Activated T-helper 17 cell treated with anti-CD3 and anti-CD28 coated beads, Interleukin-2, amount 50 U/mL, for 72 hours (primary cell): ENCODE measurements at regions not wholly inside any gene's neighbourhood (a gene's known extent, or its start where the extent isn't known, plus 50 kb on each side); places are given as distances from the start of the nearest gene placed in this dataset.
A peak's percentile ranks its signal among the peaks of the same experiment; 100 is the strongest.

Source experiments
- ATAC-seq: fragments of 150-1000 bp; cut with Tn5 transposase; replicated peaks from 2 replicates; pipeline ENCODE4 v1.10.0; 2021; ENCODE audit warnings: mild to moderate bottlenecking, moderate library complexity
- H3K27ac Mint-ChIP-seq: one replicate; pipeline ENCODE4 v1.8.0; 2022; ENCODE audit warnings: mixed read lengths
- H3K27me3 Mint-ChIP-seq: one replicate; pipeline ENCODE4 v1.8.0; 2022; ENCODE audit warnings: mixed read lengths
- H3K36me3 Mint-ChIP-seq: one replicate; pipeline ENCODE4 v1.8.0; 2022; ENCODE audit warnings: low read depth, mild to moderate bottlenecking, mixed read lengths
- H3K4me1 Mint-ChIP-seq: one replicate; pipeline ENCODE4 v1.8.0; 2022; ENCODE audit warnings: mixed read lengths
- H3K4me3 Mint-ChIP-seq: one replicate; pipeline ENCODE4 v1.8.0; 2022; ENCODE audit warnings: mild to moderate bottlenecking, mixed read lengths
- H3K9me3 Mint-ChIP-seq: one replicate; pipeline ENCODE4 v1.8.0; 2022; ENCODE audit warnings: mixed read lengths

- ATAC-seq = no peak
- Mint-ChIP-seq H3K4me1 (no peaks in the 10 kb centered on the region), H3K9me3 (peaks cover 3% of the 10 kb centered on the region), H3K27ac (no peak overlapping the region), H3K36me3 (no peaks in the 10 kb centered on the region), H3K27me3 (peaks cover 2% of the 10 kb centered on the region), H3K4me3 (no peak overlapping the region)
Observed at GRCh38 chr5:101159006-101159405, 255.9 kb upstream of the ST8SIA4 start.

- no peaks in the 10 kb centered on the region for H3K36me3 Mint-ChIP-seq
- H3K27ac Mint-ChIP-seq = no peak overlapping the region
- H3K4me1 Mint-ChIP-seq = no peaks in the 10 kb centered on the region
- peak; percentile 98 for ATAC-seq
- H3K4me3 Mint-ChIP-seq = no peak overlapping the region
- H3K9me3 Mint-ChIP-seq = peaks cover 3% of the 10 kb centered on the region
- H3K27me3 Mint-ChIP-seq = no peaks in the 10 kb centered on the region
Observed at GRCh38 chr5:101153526-101153925, 250.4 kb upstream of the ST8SIA4 start.

- H3K4me3 Mint-ChIP-seq = no peak overlapping the region
- no peak overlapping the region for H3K27ac Mint-ChIP-seq
- no peaks in the 10 kb centered on the region for H3K9me3 Mint-ChIP-seq
- no peaks in the 10 kb centered on the region for H3K27me3 Mint-ChIP-seq
- no peaks in the 10 kb centered on the region for H3K4me1 Mint-ChIP-seq
- no peaks in the 10 kb centered on the region for H3K36me3 Mint-ChIP-seq
- ATAC-seq = no peak
Observed at GRCh38 chr5:101143526-101143925, 240.4 kb upstream of the ST8SIA4 start.

- Mint-ChIP-seq H3K4me3 (no peak overlapping the region), H3K4me1 (no peaks in the 10 kb centered on the region), H3K27ac (no peak overlapping the region), H3K27me3 (no peaks in the 10 kb centered on the region), H3K9me3 (no peaks in the 10 kb centered on the region), H3K36me3 (no peaks in the 10 kb centered on the region)
- ATAC-seq = no peak
Observed at GRCh38 chr5:101142102-101142501, 239.0 kb upstream of the ST8SIA4 start.

- no peak for ATAC-seq
- H3K4me1 Mint-ChIP-seq = no peaks in the 10 kb centered on the region
- H3K4me3 Mint-ChIP-seq = no peak overlapping the region
- no peaks in the 10 kb centered on the region for H3K27me3 Mint-ChIP-seq
- H3K36me3 Mint-ChIP-seq = no peaks in the 10 kb centered on the region
- H3K27ac Mint-ChIP-seq = no peak overlapping the region
- H3K9me3 Mint-ChIP-seq = no peaks in the 10 kb centered on the region
Observed at GRCh38 chr5:101136454-101136853, 233.4 kb upstream of the ST8SIA4 start.

- Mint-ChIP-seq H3K9me3 (no peaks in the 10 kb centered on the region), H3K4me1 (no peaks in the 10 kb centered on the region), H3K27me3 (no peaks in the 10 kb centered on the region), H3K4me3 (no peak overlapping the region), H3K27ac (no peak overlapping the region), H3K36me3 (no peaks in the 10 kb centered on the region)
- ATAC-seq = no peak
Observed at GRCh38 chr5:101123363-101123762, 220.3 kb upstream of the ST8SIA4 start.

- Mint-ChIP-seq H3K4me3 (no peak overlapping the region), H3K27me3 (peaks cover 5% of the 10 kb centered on the region), H3K4me1 (no peaks in the 10 kb centered on the region), H3K36me3 (no peaks in the 10 kb centered on the region), H3K9me3 (no peaks in the 10 kb centered on the region), H3K27ac (no peak overlapping the region)
- ATAC-seq = no peak
Observed at GRCh38 chr5:101112645-101113044, 209.6 kb upstream of the ST8SIA4 start.

GRCh38 chr5:101103874-101104273 is 200.8 kb upstream of the ST8SIA4 start:
- no peak overlapping the region for H3K27ac Mint-ChIP-seq
- ATAC-seq = no peak
- no peak overlapping the region for H3K4me3 Mint-ChIP-seq
- H3K4me1 Mint-ChIP-seq = no peaks in the 10 kb centered on the region
- H3K36me3 Mint-ChIP-seq = no peaks in the 10 kb centered on the region
- no peaks in the 10 kb centered on the region for H3K9me3 Mint-ChIP-seq
- no peaks in the 10 kb centered on the region for H3K27me3 Mint-ChIP-seq

- Mint-ChIP-seq H3K4me1 (no peaks in the 10 kb centered on the region), H3K27me3 (no peaks in the 10 kb centered on the region), H3K27ac (no peak overlapping the region), H3K9me3 (no peaks in the 10 kb centered on the region), H3K36me3 (no peaks in the 10 kb centered on the region), H3K4me3 (no peak overlapping the region)
- ATAC-seq = no peak
Observed at GRCh38 chr5:101102506-101102905, 199.4 kb upstream of the ST8SIA4 start.

- Mint-ChIP-seq H3K27ac (no peak overlapping the region), H3K4me3 (no peak overlapping the region), H3K9me3 (no peaks in the 10 kb centered on the region), H3K36me3 (no peaks in the 10 kb centered on the region), H3K4me1 (no peaks in the 10 kb centered on the region), H3K27me3 (no peaks in the 10 kb centered on the region)
- ATAC-seq = no peak
Observed at GRCh38 chr5:101091902-101092301, 188.8 kb upstream of the ST8SIA4 start.

- H3K4me3 Mint-ChIP-seq = no peak overlapping the region
- H3K36me3 Mint-ChIP-seq = no peaks in the 10 kb centered on the region
- ATAC-seq = no peak
- H3K9me3 Mint-ChIP-seq = no peaks in the 10 kb centered on the region
- no peak overlapping the region for H3K27ac Mint-ChIP-seq
- no peaks in the 10 kb centered on the region for H3K27me3 Mint-ChIP-seq
- H3K4me1 Mint-ChIP-seq = no peaks in the 10 kb centered on the region
Observed at GRCh38 chr5:101084353-101084752, 181.3 kb upstream of the ST8SIA4 start.

GRCh38 chr5:101080462-101081240 is 177.6 kb upstream of the ST8SIA4 start:
- H3K27ac Mint-ChIP-seq = no peak overlapping the region
- H3K9me3 Mint-ChIP-seq = no peaks in the 10 kb centered on the region

GRCh38 chr5:101068298-101068697 is 165.2 kb upstream of the ST8SIA4 start:
- no peak overlapping the region for H3K27ac Mint-ChIP-seq
- no peak overlapping the region for H3K4me3 Mint-ChIP-seq
- peaks cover 1% of the 10 kb centered on the region for H3K9me3 Mint-ChIP-seq
- no peaks in the 10 kb centered on the region for H3K27me3 Mint-ChIP-seq
- H3K36me3 Mint-ChIP-seq = no peaks in the 10 kb centered on the region
- H3K4me1 Mint-ChIP-seq = no peaks in the 10 kb centered on the region
- no peak for ATAC-seq

More at GRCh38 chr5:101080462-101081240, 177.6 kb upstream of the ST8SIA4 start:
- Mint-ChIP-seq H3K27me3 (no peaks in the 10 kb centered on the region), H3K36me3 (no peaks in the 10 kb centered on the region), H3K4me3 (no peak overlapping the region), H3K4me1 (no peaks in the 10 kb centered on the region)
- ATAC-seq = no peak

- H3K9me3 Mint-ChIP-seq = peaks cover 4% of the 10 kb centered on the region
- no peaks in the 10 kb centered on the region for H3K27me3 Mint-ChIP-seq
- H3K4me1 Mint-ChIP-seq = no peaks in the 10 kb centered on the region
- H3K36me3 Mint-ChIP-seq = no peaks in the 10 kb centered on the region
- no peak overlapping the region for H3K4me3 Mint-ChIP-seq
- H3K27ac Mint-ChIP-seq = no peak overlapping the region
- no peak for ATAC-seq
Observed at GRCh38 chr5:101067429-101067828, 164.3 kb upstream of the ST8SIA4 start.

- no peak for ATAC-seq
- H3K27ac Mint-ChIP-seq = no peak overlapping the region
- H3K27me3 Mint-ChIP-seq = peaks cover 7% of the 10 kb centered on the region
- H3K9me3 Mint-ChIP-seq = peaks cover 8% of the 10 kb centered on the region
- no peaks in the 10 kb centered on the region for H3K4me1 Mint-ChIP-seq
- no peak overlapping the region for H3K4me3 Mint-ChIP-seq
- H3K36me3 Mint-ChIP-seq = no peaks in the 10 kb centered on the region
Observed at GRCh38 chr5:101062902-101063301, 159.8 kb upstream of the ST8SIA4 start.

- H3K4me3 Mint-ChIP-seq = no peak overlapping the region
- peak; percentile 40 for ATAC-seq
- no peaks in the 10 kb centered on the region for H3K9me3 Mint-ChIP-seq
- no peaks in the 10 kb centered on the region for H3K36me3 Mint-ChIP-seq
- no peaks in the 10 kb centered on the region for H3K4me1 Mint-ChIP-seq
- H3K27ac Mint-ChIP-seq = no peak overlapping the region
- H3K27me3 Mint-ChIP-seq = no peaks in the 10 kb centered on the region
Observed at GRCh38 chr5:101047181-101047580, 144.1 kb upstream of the ST8SIA4 start.
